HCT116 (cell line): ENCODE measurements at regions not wholly inside any gene's neighbourhood (a gene's known extent, or its start where the extent isn't known, plus 50 kb on each side); places are given as distances from the start of the nearest gene placed in this dataset.

Experiments used
- ATAC-seq: fragments of 200-7000 bp; cut with Tn5 transposase; 2 replicates; pipeline ENCODE4 v1.9.1; 2020; ENCODE audit warnings: mild to moderate bottlenecking, moderate library complexity
- BruUV-seq: library from RNA; stranded (reverse); fragments of 400-500 nt; replicated peaks from 2 replicates; lab custom pipeline; 2021; lab: Mats Ljungman, UMichigan
- CTCF ChIA-PET: fragments of 300-600 bp; sonication (Branson Sonifier 250); formaldehyde crosslinking; loops from one replicate; lab custom pipeline; 2021; ENCODE audit warnings: antibody characterized with exemption; lab: Charles Lee
- POLR2A ChIA-PET: fragments of 300-600, 350-600 bp; sonication (Branson Sonifier 250); formaldehyde crosslinking; loops from one replicate; lab custom pipeline; 2021; ENCODE audit warnings: antibody characterized with exemption; lab: Charles Lee
- RAD21 ChIA-PET, 2 experiments: fragments of 300-600 bp; sonication (Branson Sonifier 250); formaldehyde crosslinking; loops; one replicate each; lab custom pipeline; 2023; ENCODE audit warnings: low total read pairs in 2 of 2; ENCODE audit not compliant: uncharacterized antibody in 2 of 2, unreplicated experiment in 2 of 2, low non-redundant PET in 1 of 2; lab: Charles Lee
- DNase-seq: peaks from one replicate; pipeline ENCODE4 v3.0.0-alpha.2; 2010; ENCODE audit warnings: low read depth, low spot score
- H2AFZ ChIP-seq: fragments of 200-600 bp; shearing (Covaris generic), sonication (generic); 2 replicates; pipeline ENCODE4 v1.6.1; 2017; ENCODE audit warnings: low read depth, mixed run types, mixed read lengths, antibody characterized with exemption, low read length; ENCODE audit not compliant: poor library complexity, severe bottlenecking
- H3K27ac ChIP-seq: 2 replicates; pipeline ENCODE4 v1.5.1; 2012; ENCODE audit warnings: low read depth, low read length
- H3K27me3 ChIP-seq: fragments of 200-600 bp; sonication (generic); 2 replicates; pipeline ENCODE4 v1.6.1; 2016; ENCODE audit warnings: mixed run types, low read length, mixed read lengths; ENCODE audit not compliant: insufficient read depth
- H3K36me3 ChIP-seq, 2 experiments: fragments of 200-500 bp in 1 of 2; fragments of 200-600 bp in 1 of 2; sonication (Bioruptor generic) in 1 of 2; sonication (generic) in 1 of 2; 2 replicates each; pipeline versions ENCODE4 v1.5.1 to v1.6.1; 2014 to 2016; ENCODE audit warnings: low read length in 2 of 2, inconsistent platforms in 1 of 2, mixed read lengths in 1 of 2, mixed run types in 1 of 2; ENCODE audit not compliant: insufficient read depth in 2 of 2, control insufficient read depth in 1 of 2
- H3K4me1 ChIP-seq, 2 experiments: fragments of 200-600 bp in 1 of 2; sonication (generic) in 1 of 2; 2 replicates each; pipeline versions ENCODE4 v1.5.1 to v1.6.1; 2012 to 2017; ENCODE audit warnings: low read length in 2 of 2, inconsistent platforms in 1 of 2, mild to moderate bottlenecking in 1 of 2, mixed read lengths in 1 of 2, mixed run types in 1 of 2, moderate library complexity in 1 of 2; ENCODE audit not compliant: insufficient read depth in 2 of 2, control insufficient read depth in 1 of 2
- H3K4me2 ChIP-seq: fragments of 200-600 bp; sonication (generic); 2 replicates; pipeline ENCODE4 v1.6.1; 2017; ENCODE audit warnings: mixed run types, low read length, mixed read lengths
- H3K4me3 ChIP-seq, 2 experiments: fragments of 200-600 bp in 1 of 2; sonication (generic) in 1 of 2; replicated peaks in 1 of 2; 2 replicates each; pipeline ENCODE4 v1.5.1; 2011 to 2016; ENCODE audit warnings: low read length in 2 of 2, control low read depth in 1 of 2, low read depth in 1 of 2, mild to moderate bottlenecking in 1 of 2, mixed read lengths in 1 of 2, mixed run types in 1 of 2
- H3K79me2 ChIP-seq: fragments of 200-600 bp; sonication (generic); 2 replicates; pipeline ENCODE4 v1.6.1; 2017; ENCODE audit warnings: mild to moderate bottlenecking, mixed run types, low read length, moderate library complexity, mixed read lengths; ENCODE audit not compliant: insufficient read depth
- H3K9ac ChIP-seq: fragments of 200-600 bp; sonication (generic); 2 replicates; pipeline ENCODE4 v1.6.1; 2016; ENCODE audit warnings: low read length, mixed read lengths
- H3K9me2 ChIP-seq: fragments of 200-600 bp; sonication (generic), shearing (Covaris generic); 2 replicates; pipeline ENCODE4 v1.6.1; 2017; ENCODE audit warnings: mixed run types, mild to moderate bottlenecking, moderate library complexity; ENCODE audit not compliant: insufficient read depth
- H3K9me3 ChIP-seq, 2 experiments: fragments of 200-500 bp in 1 of 2; fragments of 200-600 bp in 1 of 2; sonication (Bioruptor generic) in 1 of 2; sonication (generic) in 1 of 2; 2 replicates each; pipeline ENCODE4 v1.6.1; 2014 to 2017; ENCODE audit warnings: low read length in 2 of 2, mixed read lengths in 2 of 2, inconsistent platforms in 1 of 2, low read depth in 1 of 2, mild to moderate bottlenecking in 1 of 2, mixed run types in 1 of 2, moderate library complexity in 1 of 2; ENCODE audit not compliant: control insufficient read depth in 1 of 2, insufficient read depth in 1 of 2
- H4K20me1 ChIP-seq: fragments of 200-600 bp; sonication (generic), shearing (Covaris generic); 2 replicates; pipeline ENCODE4 v1.6.1; 2017; ENCODE audit warnings: mixed run types, mild to moderate bottlenecking, moderate library complexity; ENCODE audit not compliant: insufficient read depth
- CBX3 ChIP-seq: IDR thresholded peaks from 2 replicates; pipeline ENCODE4 v1.6.1; 2012; ENCODE audit warnings: low read depth
- CEBPB ChIP-seq: IDR thresholded peaks from 2 replicates; pipeline ENCODE4 v1.6.1; 2012; ENCODE audit warnings: low read depth
- EGR1 ChIP-seq: IDR thresholded peaks from 2 replicates; pipeline ENCODE4 v1.6.1; 2012; ENCODE audit warnings: low read depth
- ELF1 ChIP-seq: IDR thresholded peaks from 2 replicates; pipeline ENCODE4 v1.6.1; 2012; ENCODE audit warnings: low read depth, borderline replicate concordance
- EZH2phosphoT487 ChIP-seq: fragments of 200-600 bp; IDR thresholded peaks from 2 replicates; pipeline ENCODE4 v1.6.1; 2018; ENCODE audit warnings: antibody characterized with exemption, borderline replicate concordance
- JUND ChIP-seq: IDR thresholded peaks from 2 replicates; pipeline ENCODE4 v1.6.1; 2012
- MAX ChIP-seq: IDR thresholded peaks from 2 replicates; pipeline ENCODE4 v1.6.1; 2012
- POLR2A ChIP-seq: IDR thresholded peaks from 2 replicates; pipeline ENCODE4 v1.7.0; 2011; ENCODE audit warnings: borderline replicate concordance; ENCODE audit not compliant: insufficient read depth, insufficient read length; ENCODE audit errors: extremely low read depth
- POLR2AphosphoS5 ChIP-seq: IDR thresholded peaks from 2 replicates; pipeline ENCODE4 v1.6.1; 2011; ENCODE audit warnings: mild to moderate bottlenecking, low read depth, low read length, moderate library complexity
- RAD21 ChIP-seq: IDR thresholded peaks from 2 replicates; pipeline ENCODE4 v1.6.1; 2012; ENCODE audit warnings: low read depth, mild to moderate bottlenecking
- SP1 ChIP-seq: IDR thresholded peaks from 2 replicates; pipeline ENCODE4 v1.6.1; 2012; ENCODE audit warnings: low read depth
- SRF ChIP-seq: IDR thresholded peaks from 2 replicates; pipeline ENCODE4 v1.6.1; 2012; ENCODE audit warnings: low read depth
- TCF7L2 ChIP-seq: IDR thresholded peaks from 2 replicates; pipeline ENCODE4 v1.7.0; 2011; ENCODE audit warnings: borderline replicate concordance, inconsistent platforms; ENCODE audit not compliant: insufficient read depth, insufficient read length; ENCODE audit errors: extremely low read depth
- ZBTB33 ChIP-seq: IDR thresholded peaks from 2 replicates; pipeline ENCODE4 v1.6.1; 2011; ENCODE audit warnings: mild to moderate bottlenecking, low read length, moderate library complexity; ENCODE audit not compliant: insufficient replicate concordance; ENCODE audit errors: extremely low read depth
- ZNF274 ChIP-seq: fragments of 200-500 bp; sonication (Bioruptor generic); IDR thresholded peaks from 2 replicates; pipeline ENCODE4 v1.6.1; 2014; ENCODE audit warnings: mild to moderate bottlenecking, low read depth, low read length, inconsistent platforms
- intact Hi-C: fragments of 100-400 bp; cut with micrococcal nuclease; formaldehyde crosslinking; loops from 2 replicates; pipeline ENCODE4 v1.10.0; 2022

- Histone ChIP-seq H3K4me3 (no peak overlapping the region), H2AFZ (no peak overlapping the region), H3K79me2 (no peaks in the 10 kb centered on the region), H4K20me1 (no peaks in the 10 kb centered on the region), H3K36me3 (no peaks in the 10 kb centered on the region), H3K9ac (no peak overlapping the region), H3K4me1 (peaks cover 0 to 30% of the 10 kb centered on the region in 2 experiments; a peak in 2 of 4 replicates), H3K4me2 (peak overlapping the region; percentile 51), H3K9me2 (no peaks in the 10 kb centered on the region), H3K27ac (no peak overlapping the region), H3K9me3 (no peaks in the 10 kb centered on the region), H3K27me3 (no peaks in the 10 kb centered on the region)
- ATAC-seq: no peak; the same call in 1 of the 2 replicates
- intact Hi-C loops: loop anchor here (10.0 kb wide), 1 partner anchor 528 kb away; no protein-coding TSS in a partner anchor
- CTCF ChIA-PET: no interaction called here
- RAD21 ChIA-PET: no interaction called here
- no peak for DNase-seq
- BruUV-seq: no TSS peak
- no peak for TF ChIP-seq SRF
- TF ChIP-seq EZH2phosphoT487: no peak
- TF ChIP-seq POLR2AphosphoS5: no peak
- TF ChIP-seq ZBTB33: no peak
- no peak for TF ChIP-seq EGR1
- TF ChIP-seq CEBPB: no peak
- no peak for TF ChIP-seq SP1
- TF ChIP-seq ZNF274: no peak
- no peak for TF ChIP-seq MAX
- no peak for TF ChIP-seq RAD21
- no peak for TF ChIP-seq TCF7L2
- no peak for TF ChIP-seq CBX3
- TF ChIP-seq JUND: no peak
- no peak for TF ChIP-seq ELF1
- no peak for TF ChIP-seq POLR2A
- POLR2A ChIA-PET: no interaction called here
Observed at GRCh38 chr14:97712471-97712870, 915.3 kb downstream of the VRK1 start.
